ENCODE measurements at regions not wholly inside any gene's neighbourhood (a gene's known extent, or its start where the extent isn't known, plus 50 kb on each side); places are given as distances from the start of the nearest gene placed in this dataset.
"Not testable (repeated sequence)": the region's sequence is repeated elsewhere in the genome, so short reads cannot be mapped to it uniquely, and the experiment has no call there.

- TF ChIP-seq CTCF (IDR thresholded peaks at IDR 0.05) (no peak), POLR2A (IDR thresholded peaks at IDR 0.05) (no peak), POLR2AphosphoS5 (IDR thresholded peaks at IDR 0.05; ENCODE audit: insufficient read depth in 1 of 2, low read depth in 1 of 2) (no peak)
- DNase-seq (ENCODE audit: extremely low spot score in 2 of 2): no peak
- H3K27me3 ChIP-seq: no peaks in the 10 kb centered on the region
- intact Hi-C loops (cut with DNase I): loop anchor here (10.0 kb wide), 1 partner anchor 62 kb away; no protein-coding TSS in a partner anchor
- H3K27ac ChIP-seq: no peak overlapping the region
- H3K36me3 ChIP-seq: no peaks in the 10 kb centered on the region
- no peaks in the 10 kb centered on the region for H3K4me1 ChIP-seq
- no peak overlapping the region for H3K4me3 ChIP-seq
- H3K9me3 ChIP-seq: no peaks in the 10 kb centered on the region
Measured at GRCh38 chr7:149673006-149673405, 100.4 kb downstream of the ZNF467 start.

- Histone ChIP-seq H3K27ac (no peak overlapping the region), H3K27me3 (no peaks in the 10 kb centered on the region), H3K36me3 (no peaks in the 10 kb centered on the region), H3K4me3 (no peak overlapping the region), H3K9me3 (no peaks in the 10 kb centered on the region), H3K4me1 (no peaks in the 10 kb centered on the region)
- no peak for TF ChIP-seq POLR2A (IDR thresholded peaks at IDR 0.05)
- TF ChIP-seq POLR2AphosphoS5 (IDR thresholded peaks at IDR 0.05; ENCODE audit: insufficient read depth in 1 of 2, low read depth in 1 of 2): no peak
- no peak for TF ChIP-seq CTCF (IDR thresholded peaks at IDR 0.05)
- intact Hi-C loops (cut with DNase I): loop anchor here (10.0 kb wide), 1 partner anchor 65 kb away; no protein-coding TSS in a partner anchor
- no peak for DNase-seq (ENCODE audit: extremely low spot score in 2 of 2)
Measured at GRCh38 chr7:149670288-149670687, 103.1 kb downstream of the ZNF467 start.

GRCh38 chr7:149669121-149669818 lies 104.1 kb downstream of the ZNF467 start:
- no peaks in the 10 kb centered on the region for H3K9me3 ChIP-seq

GRCh38 chr7:149666360-149666945 lies 106.9 kb downstream of the ZNF467 start:
- TF ChIP-seq POLR2A (IDR thresholded peaks at IDR 0.05): no peak
- no peak for TF ChIP-seq CTCF (IDR thresholded peaks at IDR 0.05)
- no peak for TF ChIP-seq POLR2AphosphoS5 (IDR thresholded peaks at IDR 0.05; ENCODE audit: insufficient read depth in 1 of 2, low read depth in 1 of 2)
- Histone ChIP-seq H3K4me1 (no peaks in the 10 kb centered on the region), H3K9me3 (no peaks in the 10 kb centered on the region), H3K4me3 (no peak overlapping the region), H3K27ac (no peak overlapping the region), H3K27me3 (no peaks in the 10 kb centered on the region), H3K36me3 (no peaks in the 10 kb centered on the region)
- no peak for DNase-seq (ENCODE audit: extremely low spot score in 2 of 2)
- intact Hi-C loops (cut with DNase I): no loop called here

More at GRCh38 chr7:149669121-149669818, 104.1 kb downstream of the ZNF467 start:
- DNase-seq (ENCODE audit: extremely low spot score in 2 of 2): no peak
- no peaks in the 10 kb centered on the region for H3K27me3 ChIP-seq
- H3K27ac ChIP-seq: no peak overlapping the region
- no peak overlapping the region for H3K4me3 ChIP-seq
- no peak for TF ChIP-seq POLR2AphosphoS5 (IDR thresholded peaks at IDR 0.05; ENCODE audit: insufficient read depth in 1 of 2, low read depth in 1 of 2)
- no peak for TF ChIP-seq POLR2A (IDR thresholded peaks at IDR 0.05)
- peak in 1 of 3 experiments; percentile 11 for TF ChIP-seq CTCF (IDR thresholded peaks at IDR 0.05)
- no peaks in the 10 kb centered on the region for H3K4me1 ChIP-seq
- no peaks in the 10 kb centered on the region for H3K36me3 ChIP-seq
- intact Hi-C loops (cut with DNase I): no loop called here

- H3K4me1 ChIP-seq; H3K9me3 ChIP-seq; H3K4me3 ChIP-seq; intact Hi-C loops (cut with DNase I); H3K36me3 ChIP-seq; DNase-seq (ENCODE audit: extremely low spot score in 2 of 2); H3K27ac ChIP-seq; H3K27me3 ChIP-seq: not testable (repeated sequence)
Measured at GRCh38 chr7:149665618-149666017, 107.8 kb downstream of the ZNF467 start.

Measured in vagina (tissue), 2 donors.